Peyer's patch (tissue), 4 donors: ENCODE measurements at regions not wholly inside any gene's neighbourhood (a gene's known extent, or its start where the extent isn't known, plus 50 kb on each side); places are given as distances from the start of the nearest gene placed in this dataset.

Experiments
- POLR2A ChIP-seq, 2 donors: fragments of 450-650 bp; IDR thresholded peaks; one replicate each; pipeline ENCODE4 v1.5.1; 2017; ENCODE audit warnings: antibody characterized with exemption in 2 of 2, mild to moderate bottlenecking in 2 of 2, moderate library complexity in 2 of 2
- TF ChIP-seq, protein P1 (sequence below), 6 experiments: fragments of 450-650 bp in 4 of 6; fragments of 200-600 bp in 2 of 6; sonication (generic) in 1 of 6; IDR thresholded peaks; one replicate each; pipeline ENCODE4 v1.5.1; 2017 to 2019; ENCODE audit warnings: antibody characterized with exemption in 6 of 6, mild to moderate bottlenecking in 3 of 6, moderate library complexity in 1 of 6

DNA sequence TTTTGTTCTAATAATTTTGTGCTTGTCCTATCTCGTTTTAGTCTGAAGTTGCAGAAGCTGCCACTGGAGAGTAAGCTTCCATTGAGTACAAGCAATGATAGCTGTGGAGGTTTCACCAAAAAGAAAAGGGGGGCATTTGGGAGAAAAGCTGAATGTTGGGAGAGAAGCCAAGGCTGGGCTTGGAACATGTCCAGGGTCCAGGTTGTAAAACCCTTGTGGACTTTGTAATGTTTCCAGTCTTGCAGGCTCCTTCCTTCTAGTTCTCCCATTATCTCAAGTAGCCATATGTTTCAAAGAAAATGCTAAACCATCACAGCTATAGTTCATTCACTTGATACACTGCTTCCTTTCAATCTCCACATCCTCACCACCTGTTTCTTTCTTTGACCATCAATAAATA, 880.2 kb downstream of the NLGN4Y start:
- TF ChIP-seq, protein P1, sequence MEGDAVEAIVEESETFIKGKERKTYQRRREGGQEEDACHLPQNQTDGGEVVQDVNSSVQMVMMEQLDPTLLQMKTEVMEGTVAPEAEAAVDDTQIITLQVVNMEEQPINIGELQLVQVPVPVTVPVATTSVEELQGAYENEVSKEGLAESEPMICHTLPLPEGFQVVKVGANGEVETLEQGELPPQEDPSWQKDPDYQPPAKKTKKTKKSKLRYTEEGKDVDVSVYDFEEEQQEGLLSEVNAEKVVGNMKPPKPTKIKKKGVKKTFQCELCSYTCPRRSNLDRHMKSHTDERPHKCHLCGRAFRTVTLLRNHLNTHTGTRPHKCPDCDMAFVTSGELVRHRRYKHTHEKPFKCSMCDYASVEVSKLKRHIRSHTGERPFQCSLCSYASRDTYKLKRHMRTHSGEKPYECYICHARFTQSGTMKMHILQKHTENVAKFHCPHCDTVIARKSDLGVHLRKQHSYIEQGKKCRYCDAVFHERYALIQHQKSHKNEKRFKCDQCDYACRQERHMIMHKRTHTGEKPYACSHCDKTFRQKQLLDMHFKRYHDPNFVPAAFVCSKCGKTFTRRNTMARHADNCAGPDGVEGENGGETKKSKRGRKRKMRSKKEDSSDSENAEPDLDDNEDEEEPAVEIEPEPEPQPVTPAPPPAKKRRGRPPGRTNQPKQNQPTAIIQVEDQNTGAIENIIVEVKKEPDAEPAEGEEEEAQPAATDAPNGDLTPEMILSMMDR (IDR thresholded peaks at IDR 0.05), result no peak
- no peak for TF ChIP-seq POLR2A (IDR thresholded peaks at IDR 0.05)
